NT2/D1 (cell line): ENCODE measurements at regions not wholly inside any gene's neighbourhood (a gene's known extent, or its start where the extent isn't known, plus 50 kb on each side); places are given as distances from the start of the nearest gene placed in this dataset.

Source experiments
- SUZ12 ChIP-seq: IDR thresholded peaks from 2 replicates; pipeline ENCODE4 v1.6.1; 2011; ENCODE audit not compliant: insufficient read length, insufficient read depth; ENCODE audit errors: extremely low read depth
- YY1 ChIP-seq: IDR thresholded peaks from 2 replicates; pipeline ENCODE4 v1.6.1; 2011; ENCODE audit not compliant: insufficient read length, insufficient read depth
- ZNF274 ChIP-seq: IDR thresholded peaks from 2 replicates; pipeline ENCODE4 v1.6.1; 2011; ENCODE audit warnings: mild to moderate bottlenecking, low read depth, low read length

DNA sequence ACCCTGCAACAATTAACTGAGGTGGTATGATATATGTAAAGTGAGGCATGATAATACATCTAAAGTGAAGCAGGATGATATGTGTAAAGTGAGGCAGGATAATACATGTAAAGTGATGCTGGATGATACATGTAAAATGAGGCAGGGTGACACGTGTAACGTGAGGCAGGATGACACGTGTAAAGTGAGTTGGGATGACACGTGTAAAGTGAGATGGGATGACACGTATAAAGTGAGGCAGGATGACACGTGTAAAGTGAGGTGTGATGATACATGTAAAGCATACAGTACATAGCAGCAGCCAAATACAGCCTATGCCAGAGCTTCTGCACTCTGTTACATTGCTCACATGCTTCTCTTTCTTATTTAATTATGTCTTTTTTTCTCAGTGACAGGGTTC lies 184.4 kb upstream of the FOXF1 start:
- TF ChIP-seq ZNF274 (no peak), SUZ12 (no peak), YY1 (no peak)
